Activated naive CD4-positive, alpha-beta T cell treated with anti-CD3 and anti-CD28 coated beads, Interleukin-2, amount 50 U/mL, for 24 hours (primary cell): ENCODE measurements at regions not wholly inside any gene's neighbourhood (a gene's known extent, or its start where the extent isn't known, plus 50 kb on each side); places are given as distances from the start of the nearest gene placed in this dataset.
"Not testable (repeated sequence)": the region's sequence is repeated elsewhere in the genome, so short reads cannot be mapped to it uniquely, and the experiment has no call there.

Experiments
- H3K27ac Mint-ChIP-seq: one replicate; pipeline ENCODE4 v1.8.0; 2021; ENCODE audit warnings: mild to moderate bottlenecking, mixed read lengths
- H3K27me3 Mint-ChIP-seq: one replicate; pipeline ENCODE4 v1.8.0; 2021; ENCODE audit warnings: mixed read lengths
- H3K36me3 Mint-ChIP-seq: one replicate; pipeline ENCODE4 v1.8.0; 2021; ENCODE audit warnings: mixed read lengths
- H3K4me1 Mint-ChIP-seq: one replicate; pipeline ENCODE4 v1.8.0; 2021; ENCODE audit warnings: mixed read lengths
- H3K4me3 Mint-ChIP-seq: one replicate; pipeline ENCODE4 v1.8.0; 2021; ENCODE audit warnings: mild to moderate bottlenecking, mixed read lengths
- H3K9me3 Mint-ChIP-seq: one replicate; pipeline ENCODE4 v1.8.0; 2021; ENCODE audit warnings: mixed read lengths

- H3K4me3 Mint-ChIP-seq, H3K27me3 Mint-ChIP-seq, H3K27ac Mint-ChIP-seq, H3K36me3 Mint-ChIP-seq, H3K4me1 Mint-ChIP-seq: not testable (repeated sequence)
- peaks cover 10% of the 10 kb centered on the region for H3K9me3 Mint-ChIP-seq
Observed at GRCh38 chr3:87740894-87741293, 317.9 kb downstream of the CGGBP1 start.

DNA sequence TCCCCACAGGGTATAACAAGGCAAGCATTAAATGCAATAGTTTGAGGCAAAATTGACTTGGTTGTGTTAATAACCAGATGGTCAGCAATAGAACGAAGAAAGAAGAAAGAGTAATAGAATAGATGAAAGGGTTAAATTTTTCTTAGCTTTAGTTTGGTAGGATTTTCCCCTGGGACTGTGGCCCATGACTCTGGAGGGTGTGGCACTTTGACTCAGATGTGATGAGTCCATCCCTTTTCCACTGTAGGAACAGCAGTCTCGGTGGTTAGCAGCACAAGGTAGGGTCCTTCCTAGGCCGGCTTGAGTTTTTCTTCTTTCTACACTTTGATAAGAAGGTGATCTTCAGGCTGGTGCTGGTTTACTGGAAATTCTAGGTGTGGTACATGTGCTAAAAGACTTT, 321.0 kb downstream of the CGGBP1 start:
- not testable (repeated sequence) for H3K27me3 Mint-ChIP-seq, H3K27ac Mint-ChIP-seq, H3K4me3 Mint-ChIP-seq, H3K4me1 Mint-ChIP-seq, H3K36me3 Mint-ChIP-seq
- H3K9me3 Mint-ChIP-seq: peaks cover 10% of the 10 kb centered on the region

DNA sequence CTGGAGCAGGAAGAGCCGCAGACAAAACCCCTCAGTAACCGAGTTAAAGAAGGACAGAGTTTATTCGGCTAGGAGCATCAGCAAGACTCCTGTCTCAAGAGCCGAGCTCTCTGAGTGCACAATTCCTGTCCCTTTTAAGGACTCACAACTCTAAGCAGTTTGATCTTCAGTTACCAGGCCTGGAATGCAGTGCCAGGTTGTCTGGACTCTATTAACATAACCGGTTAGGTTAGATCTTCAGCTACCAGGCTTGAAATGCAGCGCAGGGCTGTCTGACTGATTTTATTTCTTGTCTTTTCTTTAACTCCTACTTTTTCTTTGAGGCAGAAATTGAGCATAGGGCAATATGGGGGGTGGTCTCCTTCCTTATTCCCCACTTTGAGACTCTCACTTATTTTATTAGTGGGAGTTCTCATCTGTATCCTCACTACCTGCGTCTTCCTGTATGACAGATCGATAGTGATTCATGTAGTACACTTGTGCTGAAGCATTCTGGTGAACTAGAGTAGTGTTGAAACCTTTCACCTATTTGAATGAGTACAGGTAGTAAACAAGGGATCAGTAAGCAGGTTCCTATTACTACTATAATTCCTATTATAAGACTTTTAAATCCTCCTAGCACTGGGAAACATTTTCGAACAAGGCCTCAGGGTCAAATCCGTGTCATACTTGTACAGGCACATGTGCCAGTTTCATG, 325.0 kb downstream of the CGGBP1 start:
- Mint-ChIP-seq H3K4me3 (no peak overlapping the region), H3K27ac (no peak overlapping the region), H3K27me3 (no peaks in the 10 kb centered on the region), H3K9me3 (no peaks in the 10 kb centered on the region), H3K36me3 (no peaks in the 10 kb centered on the region), H3K4me1 (no peaks in the 10 kb centered on the region)

- Mint-ChIP-seq H3K36me3 (no peaks in the 10 kb centered on the region), H3K4me3 (no peak overlapping the region), H3K27ac (no peak overlapping the region), H3K27me3 (no peaks in the 10 kb centered on the region), H3K9me3 (no peaks in the 10 kb centered on the region), H3K4me1 (no peaks in the 10 kb centered on the region)
Observed at GRCh38 chr3:87732294-87732693, 326.5 kb downstream of the CGGBP1 start.

- Mint-ChIP-seq H3K4me3 (no peak overlapping the region), H3K27ac (no peak overlapping the region), H3K36me3 (no peaks in the 10 kb centered on the region), H3K27me3 (no peaks in the 10 kb centered on the region), H3K4me1 (no peaks in the 10 kb centered on the region), H3K9me3 (peaks cover 8% of the 10 kb centered on the region)
Observed at GRCh38 chr3:87727783-87728182, 331.0 kb downstream of the CGGBP1 start.

- H3K9me3 Mint-ChIP-seq: no peaks in the 10 kb centered on the region
Observed at GRCh38 chr3:87719060-87719459, 339.7 kb downstream of the CGGBP1 start.

DNA sequence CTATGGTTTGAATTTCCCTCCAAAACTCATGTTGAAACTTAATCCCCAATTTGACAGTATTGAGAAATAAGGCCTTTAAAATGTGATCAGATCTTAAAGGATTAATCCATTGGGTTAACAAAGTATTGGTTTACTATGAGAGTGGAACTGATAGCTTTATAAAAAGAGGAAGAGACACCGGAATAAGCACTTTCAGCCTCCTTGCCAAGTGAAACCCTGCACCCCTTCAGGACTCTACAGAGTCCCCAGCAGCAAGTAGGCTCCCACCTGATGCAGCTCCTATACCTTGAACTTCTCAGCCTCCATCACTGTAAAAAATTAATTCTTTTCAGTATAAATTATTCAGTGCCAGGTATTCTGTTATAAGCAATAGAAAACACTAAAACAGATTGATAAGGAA, 348.3 kb downstream of the CGGBP1 start:
- H3K27ac Mint-ChIP-seq: no peak overlapping the region
- no peaks in the 10 kb centered on the region for H3K36me3 Mint-ChIP-seq
- H3K27me3 Mint-ChIP-seq: peaks cover 1% of the 10 kb centered on the region
- H3K4me1 Mint-ChIP-seq: no peaks in the 10 kb centered on the region
- peaks cover 6% of the 10 kb centered on the region for H3K9me3 Mint-ChIP-seq
- no peak overlapping the region for H3K4me3 Mint-ChIP-seq

More at GRCh38 chr3:87719060-87719459, 339.7 kb downstream of the CGGBP1 start:
- Mint-ChIP-seq H3K27ac (no peak overlapping the region), H3K4me3 (no peak overlapping the region), H3K4me1 (no peaks in the 10 kb centered on the region), H3K27me3 (peaks cover 2% of the 10 kb centered on the region), H3K36me3 (no peaks in the 10 kb centered on the region)

DNA sequence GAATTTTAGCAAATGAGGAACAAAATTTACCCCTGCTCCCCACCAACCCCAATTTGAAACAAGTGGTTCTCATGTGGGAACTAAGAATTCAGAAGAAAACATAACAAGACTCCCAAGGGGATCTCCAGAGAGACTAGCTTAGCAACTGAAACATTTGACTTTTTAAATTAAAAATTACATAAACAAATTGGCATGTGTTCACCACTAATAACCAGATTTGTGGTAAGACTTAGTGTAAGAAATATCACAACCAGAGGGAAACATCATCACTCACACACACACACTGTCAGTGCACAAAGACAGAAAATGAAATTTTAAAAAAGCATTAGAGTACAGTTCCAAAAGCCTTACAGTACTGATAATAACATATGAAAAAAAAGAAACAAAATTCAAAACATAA, 348.8 kb downstream of the CGGBP1 start:
- no peak overlapping the region for H3K4me3 Mint-ChIP-seq
- no peak overlapping the region for H3K27ac Mint-ChIP-seq
- H3K36me3 Mint-ChIP-seq: no peaks in the 10 kb centered on the region
- H3K4me1 Mint-ChIP-seq: no peaks in the 10 kb centered on the region
- peaks cover 6% of the 10 kb centered on the region for H3K9me3 Mint-ChIP-seq
- H3K27me3 Mint-ChIP-seq: peaks cover 1% of the 10 kb centered on the region

- no peaks in the 10 kb centered on the region for H3K36me3 Mint-ChIP-seq
- H3K27me3 Mint-ChIP-seq: no peaks in the 10 kb centered on the region
- H3K4me3 Mint-ChIP-seq: no peak overlapping the region
- no peak overlapping the region for H3K27ac Mint-ChIP-seq
- H3K4me1 Mint-ChIP-seq: no peaks in the 10 kb centered on the region
- peaks cover 6% of the 10 kb centered on the region for H3K9me3 Mint-ChIP-seq
Observed at GRCh38 chr3:87706176-87706575, 352.6 kb downstream of the CGGBP1 start.

- H3K4me1 Mint-ChIP-seq: no peaks in the 10 kb centered on the region
- no peak overlapping the region for H3K27ac Mint-ChIP-seq
- peaks cover 6% of the 10 kb centered on the region for H3K9me3 Mint-ChIP-seq
- no peaks in the 10 kb centered on the region for H3K36me3 Mint-ChIP-seq
- H3K4me3 Mint-ChIP-seq: no peak overlapping the region
- H3K27me3 Mint-ChIP-seq: no peaks in the 10 kb centered on the region
Observed at GRCh38 chr3:87702600-87702999, 356.2 kb downstream of the CGGBP1 start.

- Mint-ChIP-seq H3K4me3 (no peak overlapping the region), H3K36me3 (no peaks in the 10 kb centered on the region), H3K27ac (no peak overlapping the region)
Observed at GRCh38 chr3:87696124-87697013, 362.4 kb downstream of the CGGBP1 start.

GRCh38 chr3:87694678-87695077, 364.1 kb downstream of the CGGBP1 start:
- H3K4me3 Mint-ChIP-seq: no peak overlapping the region
- H3K4me1 Mint-ChIP-seq: no peaks in the 10 kb centered on the region
- no peaks in the 10 kb centered on the region for H3K36me3 Mint-ChIP-seq
- no peaks in the 10 kb centered on the region for H3K27me3 Mint-ChIP-seq
- no peaks in the 10 kb centered on the region for H3K9me3 Mint-ChIP-seq
- H3K27ac Mint-ChIP-seq: no peak overlapping the region

More at GRCh38 chr3:87696124-87697013, 362.4 kb downstream of the CGGBP1 start:
- Mint-ChIP-seq H3K4me1 (no peaks in the 10 kb centered on the region), H3K27me3 (no peaks in the 10 kb centered on the region), H3K9me3 (no peaks in the 10 kb centered on the region)

- no peaks in the 10 kb centered on the region for H3K27me3 Mint-ChIP-seq
- no peak overlapping the region for H3K27ac Mint-ChIP-seq
- no peaks in the 10 kb centered on the region for H3K9me3 Mint-ChIP-seq
- H3K36me3 Mint-ChIP-seq: no peaks in the 10 kb centered on the region
- no peaks in the 10 kb centered on the region for H3K4me1 Mint-ChIP-seq
- H3K4me3 Mint-ChIP-seq: no peak overlapping the region
Observed at GRCh38 chr3:87691109-87691508, 367.7 kb downstream of the CGGBP1 start.

DNA sequence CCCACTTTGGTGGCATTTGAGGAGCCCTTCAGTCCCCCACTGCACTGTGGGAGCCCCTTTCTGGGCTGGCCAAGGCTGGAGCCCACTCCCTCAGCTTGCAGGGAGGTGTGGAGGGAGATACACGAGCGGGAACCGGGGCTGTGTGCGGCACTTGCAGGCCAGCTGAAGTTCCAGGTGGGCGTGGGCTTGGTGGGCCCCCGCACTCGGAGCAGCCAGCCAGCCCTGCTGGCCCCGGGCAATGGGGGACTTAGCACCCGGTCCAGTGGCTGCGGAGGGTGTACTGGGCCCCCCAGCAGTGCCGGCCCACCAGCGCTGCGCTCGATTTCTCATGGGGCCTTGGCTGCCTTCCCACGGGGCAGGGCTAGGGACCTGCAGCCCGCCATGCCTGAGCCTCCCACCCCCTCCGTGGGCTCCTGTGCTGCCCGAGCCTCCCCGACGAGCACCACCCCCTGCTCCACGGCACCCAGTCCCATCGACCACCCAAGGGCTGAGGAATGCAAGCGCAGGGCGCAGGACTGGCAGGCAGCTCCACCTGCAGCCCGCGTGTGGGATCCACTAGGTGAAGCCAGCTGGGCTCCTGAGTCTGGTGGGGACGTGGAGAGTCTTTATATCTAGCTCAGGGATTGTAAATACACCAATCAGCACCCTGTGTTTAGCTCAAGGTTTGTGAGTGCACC, 379.7 kb downstream of the CGGBP1 start:
- not testable (repeated sequence) for H3K27ac Mint-ChIP-seq, H3K9me3 Mint-ChIP-seq, H3K4me1 Mint-ChIP-seq, H3K27me3 Mint-ChIP-seq, H3K36me3 Mint-ChIP-seq, H3K4me3 Mint-ChIP-seq

- Mint-ChIP-seq H3K4me1 (no peaks in the 10 kb centered on the region), H3K4me3 (no peak overlapping the region), H3K27ac (no peak overlapping the region), H3K9me3 (no peaks in the 10 kb centered on the region), H3K27me3 (no peaks in the 10 kb centered on the region), H3K36me3 (no peaks in the 10 kb centered on the region)
Observed at GRCh38 chr3:87674397-87675161, 384.2 kb downstream of the CGGBP1 start.
